Mucosa of rectum (tissue), 2 donors: ENCODE measurements at regions not wholly inside any gene's neighbourhood (a gene's known extent, or its start where the extent isn't known, plus 50 kb on each side); places are given as distances from the start of the nearest gene placed in this dataset.
"Not testable (repeated sequence)": the region's sequence is repeated elsewhere in the genome, so short reads cannot be mapped to it uniquely, and the experiment has no call there.

ENCODE experiments used
- H3K27ac ChIP-seq, 2 donors: one replicate each; pipeline ENCODE4 v1.7.0; 2013; ENCODE audit warnings: inconsistent platforms in 2 of 2, low read depth in 2 of 2, low read length in 2 of 2
- H3K27me3 ChIP-seq, 2 donors: one replicate each; pipeline ENCODE4 v1.7.0; 2013; ENCODE audit warnings: low read length in 2 of 2; ENCODE audit not compliant: control insufficient read depth in 2 of 2, insufficient read depth in 2 of 2
- H3K36me3 ChIP-seq, 2 donors: one replicate each; pipeline ENCODE4 v1.7.0; 2013; ENCODE audit warnings: low read length in 2 of 2; ENCODE audit not compliant: control insufficient read depth in 2 of 2, insufficient read depth in 2 of 2
- H3K4me1 ChIP-seq, 2 donors: one replicate each; pipeline ENCODE4 v1.7.0; 2013; ENCODE audit warnings: low read length in 2 of 2, mild to moderate bottlenecking in 1 of 2; ENCODE audit not compliant: control insufficient read depth in 2 of 2, insufficient read depth in 2 of 2
- H3K4me3 ChIP-seq, 2 donors: one replicate each; pipeline ENCODE4 v1.7.0; 2013; ENCODE audit warnings: low read length in 2 of 2
- H3K9ac ChIP-seq, 2 donors: one replicate each; pipeline ENCODE4 v1.7.0; 2013; ENCODE audit warnings: low read length in 2 of 2, low read depth in 1 of 2, mild to moderate bottlenecking in 1 of 2
- H3K9me3 ChIP-seq, 2 donors: one replicate each; pipeline ENCODE4 v1.7.0; 2013; ENCODE audit warnings: low read length in 2 of 2; ENCODE audit not compliant: control insufficient read depth in 2 of 2
- donor health status: healthy.
- donor health status: Normal muscosa, but diverticular disease.

- H3K27me3 ChIP-seq, H3K9ac ChIP-seq, H3K4me1 ChIP-seq: not testable (repeated sequence)
Measured at GRCh38 chr15:30841639-30842038, 62.1 kb upstream of the FAN1 start.

GRCh38 chr15:30842798-30843472, 60.8 kb upstream of the FAN1 start:
- H3K27ac ChIP-seq, H3K27me3 ChIP-seq, H3K4me1 ChIP-seq, H3K9me3 ChIP-seq, H3K4me3 ChIP-seq, H3K36me3 ChIP-seq, H3K9ac ChIP-seq: not testable (repeated sequence)

More at GRCh38 chr15:30841639-30842038, 62.1 kb upstream of the FAN1 start:
- not testable (repeated sequence) for H3K36me3 ChIP-seq, H3K9me3 ChIP-seq, H3K4me3 ChIP-seq, H3K27ac ChIP-seq

- not testable (repeated sequence) for H3K4me1 ChIP-seq, H3K9me3 ChIP-seq, H3K9ac ChIP-seq, H3K36me3 ChIP-seq, H3K4me3 ChIP-seq, H3K27me3 ChIP-seq, H3K27ac ChIP-seq
Measured at GRCh38 chr15:30845536-30845935, 58.2 kb upstream of the FAN1 start.
